NT2/D1 (cell line): ENCODE measurements at regions not wholly inside any gene's neighbourhood (a gene's known extent, or its start where the extent isn't known, plus 50 kb on each side); places are given as distances from the start of the nearest gene placed in this dataset.

Source experiments
- YY1 ChIP-seq: IDR thresholded peaks from 2 replicates; pipeline ENCODE4 v1.6.1; 2011; ENCODE audit not compliant: insufficient read length, insufficient read depth
- ZNF274 ChIP-seq: IDR thresholded peaks from 2 replicates; pipeline ENCODE4 v1.6.1; 2011; ENCODE audit warnings: mild to moderate bottlenecking, low read depth, low read length

GRCh38 chr10:109070492-109070891 lies 852.8 kb downstream of the XPNPEP1 start:
- TF ChIP-seq YY1: no peak
- no peak for TF ChIP-seq ZNF274
